HCT116 (cell line): ENCODE measurements at regions not wholly inside any gene's neighbourhood (a gene's known extent, or its start where the extent isn't known, plus 50 kb on each side); places are given as distances from the start of the nearest gene placed in this dataset.
"Not testable (repeated sequence)": the region's sequence is repeated elsewhere in the genome, so short reads cannot be mapped to it uniquely, and the experiment has no call there.

Experiments used
- ATAC-seq: fragments of 200-7000 bp; cut with Tn5 transposase; 2 replicates; pipeline ENCODE4 v1.9.1; 2020; ENCODE audit warnings: mild to moderate bottlenecking, moderate library complexity
- BruUV-seq: library from RNA; stranded (reverse); fragments of 400-500 nt; replicated peaks from 2 replicates; lab custom pipeline; 2021; lab: Mats Ljungman, UMichigan
- CTCF ChIA-PET: fragments of 300-600 bp; sonication (Branson Sonifier 250); formaldehyde crosslinking; loops from one replicate; lab custom pipeline; 2021; ENCODE audit warnings: antibody characterized with exemption; lab: Charles Lee
- POLR2A ChIA-PET: fragments of 300-600, 350-600 bp; sonication (Branson Sonifier 250); formaldehyde crosslinking; loops from one replicate; lab custom pipeline; 2021; ENCODE audit warnings: antibody characterized with exemption; lab: Charles Lee
- RAD21 ChIA-PET, 2 experiments: fragments of 300-600 bp; sonication (Branson Sonifier 250); formaldehyde crosslinking; loops; one replicate each; lab custom pipeline; 2023; ENCODE audit warnings: low total read pairs in 2 of 2; ENCODE audit not compliant: uncharacterized antibody in 2 of 2, unreplicated experiment in 2 of 2, low non-redundant PET in 1 of 2; lab: Charles Lee
- DNase-seq: peaks from one replicate; pipeline ENCODE4 v3.0.0-alpha.2; 2010; ENCODE audit warnings: low read depth, low spot score
- H2AFZ ChIP-seq: fragments of 200-600 bp; shearing (Covaris generic), sonication (generic); 2 replicates; pipeline ENCODE4 v1.6.1; 2017; ENCODE audit warnings: low read depth, mixed run types, mixed read lengths, antibody characterized with exemption, low read length; ENCODE audit not compliant: poor library complexity, severe bottlenecking
- H3K27ac ChIP-seq: 2 replicates; pipeline ENCODE4 v1.5.1; 2012; ENCODE audit warnings: low read depth, low read length
- H3K27me3 ChIP-seq: fragments of 200-600 bp; sonication (generic); 2 replicates; pipeline ENCODE4 v1.6.1; 2016; ENCODE audit warnings: mixed run types, low read length, mixed read lengths; ENCODE audit not compliant: insufficient read depth
- H3K36me3 ChIP-seq, 2 experiments: fragments of 200-500 bp in 1 of 2; fragments of 200-600 bp in 1 of 2; sonication (Bioruptor generic) in 1 of 2; sonication (generic) in 1 of 2; 2 replicates each; pipeline versions ENCODE4 v1.5.1 to v1.6.1; 2014 to 2016; ENCODE audit warnings: low read length in 2 of 2, inconsistent platforms in 1 of 2, mixed read lengths in 1 of 2, mixed run types in 1 of 2; ENCODE audit not compliant: insufficient read depth in 2 of 2, control insufficient read depth in 1 of 2
- H3K4me1 ChIP-seq, 2 experiments: fragments of 200-600 bp in 1 of 2; sonication (generic) in 1 of 2; 2 replicates each; pipeline versions ENCODE4 v1.5.1 to v1.6.1; 2012 to 2017; ENCODE audit warnings: low read length in 2 of 2, inconsistent platforms in 1 of 2, mild to moderate bottlenecking in 1 of 2, mixed read lengths in 1 of 2, mixed run types in 1 of 2, moderate library complexity in 1 of 2; ENCODE audit not compliant: insufficient read depth in 2 of 2, control insufficient read depth in 1 of 2
- H3K4me2 ChIP-seq: fragments of 200-600 bp; sonication (generic); 2 replicates; pipeline ENCODE4 v1.6.1; 2017; ENCODE audit warnings: mixed run types, low read length, mixed read lengths
- H3K4me3 ChIP-seq, 2 experiments: fragments of 200-600 bp in 1 of 2; sonication (generic) in 1 of 2; replicated peaks in 1 of 2; 2 replicates each; pipeline ENCODE4 v1.5.1; 2011 to 2016; ENCODE audit warnings: low read length in 2 of 2, control low read depth in 1 of 2, low read depth in 1 of 2, mild to moderate bottlenecking in 1 of 2, mixed read lengths in 1 of 2, mixed run types in 1 of 2
- H3K79me2 ChIP-seq: fragments of 200-600 bp; sonication (generic); 2 replicates; pipeline ENCODE4 v1.6.1; 2017; ENCODE audit warnings: mild to moderate bottlenecking, mixed run types, low read length, moderate library complexity, mixed read lengths; ENCODE audit not compliant: insufficient read depth
- H3K9ac ChIP-seq: fragments of 200-600 bp; sonication (generic); 2 replicates; pipeline ENCODE4 v1.6.1; 2016; ENCODE audit warnings: low read length, mixed read lengths
- H3K9me2 ChIP-seq: fragments of 200-600 bp; sonication (generic), shearing (Covaris generic); 2 replicates; pipeline ENCODE4 v1.6.1; 2017; ENCODE audit warnings: mixed run types, mild to moderate bottlenecking, moderate library complexity; ENCODE audit not compliant: insufficient read depth
- H3K9me3 ChIP-seq, 2 experiments: fragments of 200-500 bp in 1 of 2; fragments of 200-600 bp in 1 of 2; sonication (Bioruptor generic) in 1 of 2; sonication (generic) in 1 of 2; 2 replicates each; pipeline ENCODE4 v1.6.1; 2014 to 2017; ENCODE audit warnings: low read length in 2 of 2, mixed read lengths in 2 of 2, inconsistent platforms in 1 of 2, low read depth in 1 of 2, mild to moderate bottlenecking in 1 of 2, mixed run types in 1 of 2, moderate library complexity in 1 of 2; ENCODE audit not compliant: control insufficient read depth in 1 of 2, insufficient read depth in 1 of 2
- H4K20me1 ChIP-seq: fragments of 200-600 bp; sonication (generic), shearing (Covaris generic); 2 replicates; pipeline ENCODE4 v1.6.1; 2017; ENCODE audit warnings: mixed run types, mild to moderate bottlenecking, moderate library complexity; ENCODE audit not compliant: insufficient read depth
- ATF3 ChIP-seq: IDR thresholded peaks from 2 replicates; pipeline ENCODE4 v1.6.1; 2012
- CBX3 ChIP-seq: IDR thresholded peaks from 2 replicates; pipeline ENCODE4 v1.6.1; 2012; ENCODE audit warnings: low read depth
- EGR1 ChIP-seq: IDR thresholded peaks from 2 replicates; pipeline ENCODE4 v1.6.1; 2012; ENCODE audit warnings: low read depth
- ELF1 ChIP-seq: IDR thresholded peaks from 2 replicates; pipeline ENCODE4 v1.6.1; 2012; ENCODE audit warnings: low read depth, borderline replicate concordance
- EZH2 ChIP-seq: fragments of 200-600 bp; sonication (generic); IDR thresholded peaks from 2 replicates; pipeline ENCODE4 v1.6.1; 2017; ENCODE audit warnings: antibody characterized with exemption, mixed run types
- FOSL1 ChIP-seq: IDR thresholded peaks from 2 replicates; pipeline ENCODE4 v1.6.1; 2012; ENCODE audit warnings: low read depth
- JUND ChIP-seq: IDR thresholded peaks from 2 replicates; pipeline ENCODE4 v1.6.1; 2012
- POLR2AphosphoS5 ChIP-seq: IDR thresholded peaks from 2 replicates; pipeline ENCODE4 v1.6.1; 2011; ENCODE audit warnings: mild to moderate bottlenecking, low read depth, low read length, moderate library complexity
- RAD21 ChIP-seq: IDR thresholded peaks from 2 replicates; pipeline ENCODE4 v1.6.1; 2012; ENCODE audit warnings: low read depth, mild to moderate bottlenecking
- SIN3A ChIP-seq: IDR thresholded peaks from 2 replicates; pipeline ENCODE4 v1.6.1; 2012; ENCODE audit warnings: low read depth
- SP1 ChIP-seq: IDR thresholded peaks from 2 replicates; pipeline ENCODE4 v1.6.1; 2012; ENCODE audit warnings: low read depth
- SRF ChIP-seq: IDR thresholded peaks from 2 replicates; pipeline ENCODE4 v1.6.1; 2012; ENCODE audit warnings: low read depth
- TCF7L2 ChIP-seq: IDR thresholded peaks from 2 replicates; pipeline ENCODE4 v1.7.0; 2011; ENCODE audit warnings: borderline replicate concordance, inconsistent platforms; ENCODE audit not compliant: insufficient read depth, insufficient read length; ENCODE audit errors: extremely low read depth
- YY1 ChIP-seq: IDR thresholded peaks from 2 replicates; pipeline ENCODE4 v1.6.1; 2011; ENCODE audit warnings: low read length, low read depth, moderate library complexity, mild to moderate bottlenecking; ENCODE audit not compliant: insufficient replicate concordance; ENCODE audit errors: extremely low read depth
- ZFX ChIP-seq: fragments of 450-650 bp; IDR thresholded peaks from 2 replicates; pipeline ENCODE4 v1.6.1; 2017
- ZNF274 ChIP-seq: fragments of 200-500 bp; sonication (Bioruptor generic); IDR thresholded peaks from 2 replicates; pipeline ENCODE4 v1.6.1; 2014; ENCODE audit warnings: mild to moderate bottlenecking, low read depth, low read length, inconsistent platforms
- intact Hi-C: fragments of 100-400 bp; cut with micrococcal nuclease; formaldehyde crosslinking; loops from 2 replicates; pipeline ENCODE4 v1.10.0; 2022
- TF ChIP-seq, protein P1 (sequence below): IDR thresholded peaks from 2 replicates; pipeline ENCODE4 v1.6.1; 2012; ENCODE audit warnings: low read depth
- TF ChIP-seq, protein P2 (sequence below): IDR thresholded peaks from 2 replicates; pipeline ENCODE4 v1.6.1; 2012

- H3K79me2 ChIP-seq, H3K36me3 ChIP-seq, H3K27me3 ChIP-seq, H3K4me3 ChIP-seq, H3K27ac ChIP-seq, BruUV-seq, H3K4me2 ChIP-seq, DNase-seq, H3K9me3 ChIP-seq, intact Hi-C loops, POLR2A ChIA-PET, H3K4me1 ChIP-seq, CTCF ChIA-PET, RAD21 ChIA-PET, H4K20me1 ChIP-seq, H2AFZ ChIP-seq, ATAC-seq, H3K9ac ChIP-seq, H3K9me2 ChIP-seq: not testable (repeated sequence)
These were observed 69.7 kb upstream of the SIRPG start for GRCh38 chr20:1727303-1727702.

- RAD21 ChIA-PET: no interaction called here
- Histone ChIP-seq H3K4me2 (no peak overlapping the region), H3K9ac (no peak overlapping the region), H3K9me2 (no peaks in the 10 kb centered on the region), H3K27ac (no peak overlapping the region), H3K36me3 (no peaks in the 10 kb centered on the region), H2AFZ (no peak overlapping the region), H3K27me3 (peaks cover 12% of the 10 kb centered on the region; the same call in 1 of the 2 replicates), H3K79me2 (no peaks in the 10 kb centered on the region), H4K20me1 (no peaks in the 10 kb centered on the region), H3K4me3 (no peak overlapping the region), H3K4me1 (peaks cover 0 to 11% of the 10 kb centered on the region in 2 experiments; a peak in 1 of 4 replicates), H3K9me3 (no peaks in the 10 kb centered on the region)
- POLR2A ChIA-PET: no interaction called here
- BruUV-seq: no TSS peak
- CTCF ChIA-PET: no interaction called here
- intact Hi-C loops: no loop called here
- ATAC-seq (no peak), DNase-seq (no peak)
- no peak for TF ChIP-seq ATF3
- TF ChIP-seq SRF: no peak
- TF ChIP-seq, protein P1, sequence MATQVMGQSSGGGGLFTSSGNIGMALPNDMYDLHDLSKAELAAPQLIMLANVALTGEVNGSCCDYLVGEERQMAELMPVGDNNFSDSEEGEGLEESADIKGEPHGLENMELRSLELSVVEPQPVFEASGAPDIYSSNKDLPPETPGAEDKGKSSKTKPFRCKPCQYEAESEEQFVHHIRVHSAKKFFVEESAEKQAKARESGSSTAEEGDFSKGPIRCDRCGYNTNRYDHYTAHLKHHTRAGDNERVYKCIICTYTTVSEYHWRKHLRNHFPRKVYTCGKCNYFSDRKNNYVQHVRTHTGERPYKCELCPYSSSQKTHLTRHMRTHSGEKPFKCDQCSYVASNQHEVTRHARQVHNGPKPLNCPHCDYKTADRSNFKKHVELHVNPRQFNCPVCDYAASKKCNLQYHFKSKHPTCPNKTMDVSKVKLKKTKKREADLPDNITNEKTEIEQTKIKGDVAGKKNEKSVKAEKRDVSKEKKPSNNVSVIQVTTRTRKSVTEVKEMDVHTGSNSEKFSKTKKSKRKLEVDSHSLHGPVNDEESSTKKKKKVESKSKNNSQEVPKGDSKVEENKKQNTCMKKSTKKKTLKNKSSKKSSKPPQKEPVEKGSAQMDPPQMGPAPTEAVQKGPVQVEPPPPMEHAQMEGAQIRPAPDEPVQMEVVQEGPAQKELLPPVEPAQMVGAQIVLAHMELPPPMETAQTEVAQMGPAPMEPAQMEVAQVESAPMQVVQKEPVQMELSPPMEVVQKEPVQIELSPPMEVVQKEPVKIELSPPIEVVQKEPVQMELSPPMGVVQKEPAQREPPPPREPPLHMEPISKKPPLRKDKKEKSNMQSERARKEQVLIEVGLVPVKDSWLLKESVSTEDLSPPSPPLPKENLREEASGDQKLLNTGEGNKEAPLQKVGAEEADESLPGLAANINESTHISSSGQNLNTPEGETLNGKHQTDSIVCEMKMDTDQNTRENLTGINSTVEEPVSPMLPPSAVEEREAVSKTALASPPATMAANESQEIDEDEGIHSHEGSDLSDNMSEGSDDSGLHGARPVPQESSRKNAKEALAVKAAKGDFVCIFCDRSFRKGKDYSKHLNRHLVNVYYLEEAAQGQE: no peak
- no peak for TF ChIP-seq ZNF274
- TF ChIP-seq TCF7L2: no peak
- TF ChIP-seq SIN3A: no peak
- no peak for TF ChIP-seq POLR2AphosphoS5
- no peak for TF ChIP-seq YY1
- no peak for TF ChIP-seq ELF1
- no peak for TF ChIP-seq RAD21
- TF ChIP-seq EZH2: no peak
- TF ChIP-seq ZFX: no peak
- TF ChIP-seq SP1: no peak
- TF ChIP-seq JUND: no peak
- no peak for TF ChIP-seq EGR1
- no peak for TF ChIP-seq FOSL1
- TF ChIP-seq, protein P2, sequence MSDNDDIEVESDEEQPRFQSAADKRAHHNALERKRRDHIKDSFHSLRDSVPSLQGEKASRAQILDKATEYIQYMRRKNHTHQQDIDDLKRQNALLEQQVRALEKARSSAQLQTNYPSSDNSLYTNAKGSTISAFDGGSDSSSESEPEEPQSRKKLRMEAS: no peak
- TF ChIP-seq CBX3: no peak
These were observed 67.3 kb upstream of the SIRPG start for GRCh38 chr20:1724901-1725300.
